WTC11 (cell line): ENCODE measurements at regions not wholly inside any gene's neighbourhood (a gene's known extent, or its start where the extent isn't known, plus 50 kb on each side); places are given as distances from the start of the nearest gene placed in this dataset.

Source experiments
- ATAC-seq: fragments of 200-7000 bp; cut with Tn5 transposase; 2 replicates; pipeline ENCODE4 v1.10.0; 2021; ENCODE audit warnings: mild to moderate bottlenecking, moderate library complexity
- CTCF ChIA-PET: fragments of 300-600 bp; sonication (Branson Sonifier 250); formaldehyde crosslinking; loops from one replicate; lab custom pipeline; 2021; ENCODE audit warnings: antibody characterized with exemption; lab: Charles Lee
- POLR2A ChIA-PET: fragments of 350-600 bp; sonication (Branson Sonifier 250); formaldehyde crosslinking; loops from one replicate; lab custom pipeline; 2021; ENCODE audit warnings: antibody characterized with exemption; lab: Charles Lee
- DNase-seq: peaks from one replicate; pipeline ENCODE4 v3.0.0; 2021; ENCODE audit warnings: low spot score
- H3K27ac Mint-ChIP-seq: 2 replicates; pipeline ENCODE4 v1.8.0; 2021; ENCODE audit warnings: mixed read lengths
- H3K27me3 Mint-ChIP-seq: 2 replicates; pipeline ENCODE4 v1.8.0; 2021; ENCODE audit warnings: low read depth, mild to moderate bottlenecking, moderate library complexity, mixed read lengths
- H3K36me3 Mint-ChIP-seq: 2 replicates; pipeline ENCODE4 v1.8.0; 2021; ENCODE audit warnings: mixed read lengths
- H3K4me1 Mint-ChIP-seq: 2 replicates; pipeline ENCODE4 v1.8.0; 2022; ENCODE audit warnings: mixed read lengths
- H3K4me3 Mint-ChIP-seq: 2 replicates; pipeline ENCODE4 v1.8.0; 2021; ENCODE audit warnings: mild to moderate bottlenecking, moderate library complexity, mixed read lengths
- H3K9me3 Mint-ChIP-seq: 2 replicates; pipeline ENCODE4 v1.8.0; 2021; ENCODE audit warnings: mixed read lengths
- AFF4 ChIP-seq: sonication (generic); formaldehyde crosslinking; IDR thresholded peaks from 2 replicates; pipeline ENCODE4 v1.8.1; 2023; ENCODE audit warnings: mild to moderate bottlenecking, missing genetic modification reagents, borderline replicate concordance
- ATF1 ChIP-seq: sonication (generic); formaldehyde crosslinking; IDR thresholded peaks from 2 replicates; pipeline ENCODE4 v1.8.1; 2023; ENCODE audit warnings: mild to moderate bottlenecking, moderate library complexity, missing genetic modification reagents
- ATF3 ChIP-seq: sonication (generic); formaldehyde crosslinking; conservative IDR thresholded peaks from 2 replicates; pipeline ENCODE4 v1.8.1; 2022; ENCODE audit warnings: mild to moderate bottlenecking, missing genetic modification reagents
- CREM ChIP-seq: sonication (generic); formaldehyde crosslinking; IDR thresholded peaks from 2 replicates; pipeline ENCODE4 v1.8.1; 2022; ENCODE audit warnings: mild to moderate bottlenecking, missing genetic modification reagents, moderate library complexity
- E2F5 ChIP-seq: sonication (generic); formaldehyde crosslinking; IDR thresholded peaks from 2 replicates; pipeline ENCODE4 v1.8.1; 2022; ENCODE audit warnings: mild to moderate bottlenecking, moderate library complexity, missing genetic modification reagents
- ESRRA ChIP-seq: sonication (generic); formaldehyde crosslinking; IDR thresholded peaks from 2 replicates; pipeline ENCODE4 v1.8.1; 2022; ENCODE audit warnings: mild to moderate bottlenecking, missing genetic modification reagents, borderline replicate concordance
- GTF2I ChIP-seq: fragments of 250-450 bp; sonication (Bioruptor Pico); conservative IDR thresholded peaks from 2 replicates; pipeline ENCODE4 v1.4.0; 2021; ENCODE audit warnings: mild to moderate bottlenecking
- JAZF1 ChIP-seq: fragments of 250-450 bp; sonication (Bioruptor Pico); IDR thresholded peaks from 2 replicates; pipeline ENCODE4 v1.9.0; 2021; ENCODE audit warnings: moderate library complexity, mild to moderate bottlenecking, inconsistent platforms
- MXD4 ChIP-seq: fragments of 250-450 bp; sonication (Bioruptor Pico); IDR thresholded peaks from 2 replicates; pipeline ENCODE4 v1.8.0; 2021; ENCODE audit warnings: mild to moderate bottlenecking, moderate library complexity, borderline replicate concordance
- MYBL2 ChIP-seq: sonication (generic); formaldehyde crosslinking; IDR thresholded peaks from 2 replicates; pipeline ENCODE4 v1.8.1; 2023; ENCODE audit warnings: mild to moderate bottlenecking, moderate library complexity, missing genetic modification reagents
- NFATC4 ChIP-seq: fragments of 250-450 bp; sonication (Bioruptor Pico); IDR thresholded peaks from 2 replicates; pipeline ENCODE4 v1.9.0; 2021; ENCODE audit warnings: mild to moderate bottlenecking
- NR3C1 ChIP-seq: sonication (generic); formaldehyde crosslinking; conservative IDR thresholded peaks from 2 replicates; pipeline ENCODE4 v1.8.1; 2023; ENCODE audit warnings: low read depth, mild to moderate bottlenecking, missing genetic modification reagents
- PRRX2 ChIP-seq: fragments of 250-450 bp; sonication (Bioruptor Pico); IDR thresholded peaks from 2 replicates; pipeline ENCODE4 v1.8.0; 2021; ENCODE audit warnings: mild to moderate bottlenecking
- SMAD4 ChIP-seq: sonication (generic); formaldehyde crosslinking; IDR thresholded peaks from 2 replicates; pipeline ENCODE4 v1.8.0; 2022; ENCODE audit warnings: mild to moderate bottlenecking, missing genetic modification reagents
- TEAD4 ChIP-seq: sonication (generic); formaldehyde crosslinking; IDR thresholded peaks from 2 replicates; pipeline ENCODE4 v1.8.0; 2022; ENCODE audit warnings: mild to moderate bottlenecking, missing genetic modification reagents
- ZNF138 ChIP-seq: sonication (generic); formaldehyde crosslinking; conservative IDR thresholded peaks from 2 replicates; pipeline ENCODE4 v1.8.1; 2022; ENCODE audit warnings: mild to moderate bottlenecking, moderate library complexity, missing genetic modification reagents
- ZNF263 ChIP-seq: sonication (generic); formaldehyde crosslinking; IDR thresholded peaks from 2 replicates; pipeline ENCODE4 v1.8.1; 2022; ENCODE audit warnings: low read depth, mild to moderate bottlenecking, moderate library complexity, missing genetic modification reagents
- ZNF423 ChIP-seq: fragments of 250-450 bp; sonication (Bioruptor Pico); IDR thresholded peaks from 2 replicates; pipeline ENCODE4 v2.1.2; 2022; ENCODE audit warnings: mild to moderate bottlenecking, moderate library complexity
- TF ChIP-seq, protein P1 (sequence below): fragments of 250-450 bp; sonication (Bioruptor Pico); IDR thresholded peaks from 2 replicates; pipeline ENCODE4 v1.8.0; 2021; ENCODE audit warnings: mild to moderate bottlenecking
- TF ChIP-seq, protein P2 (sequence below): fragments of 250-450 bp; sonication (Bioruptor Pico); IDR thresholded peaks from 2 replicates; pipeline ENCODE4 v1.9.0; 2021; ENCODE audit warnings: moderate library complexity, mild to moderate bottlenecking, inconsistent platforms, borderline replicate concordance
- TF ChIP-seq, protein P3 (sequence below): sonication (generic); formaldehyde crosslinking; IDR thresholded peaks from 2 replicates; pipeline ENCODE4 v1.8.0; 2022; ENCODE audit warnings: mild to moderate bottlenecking, missing genetic modification reagents

DNA sequence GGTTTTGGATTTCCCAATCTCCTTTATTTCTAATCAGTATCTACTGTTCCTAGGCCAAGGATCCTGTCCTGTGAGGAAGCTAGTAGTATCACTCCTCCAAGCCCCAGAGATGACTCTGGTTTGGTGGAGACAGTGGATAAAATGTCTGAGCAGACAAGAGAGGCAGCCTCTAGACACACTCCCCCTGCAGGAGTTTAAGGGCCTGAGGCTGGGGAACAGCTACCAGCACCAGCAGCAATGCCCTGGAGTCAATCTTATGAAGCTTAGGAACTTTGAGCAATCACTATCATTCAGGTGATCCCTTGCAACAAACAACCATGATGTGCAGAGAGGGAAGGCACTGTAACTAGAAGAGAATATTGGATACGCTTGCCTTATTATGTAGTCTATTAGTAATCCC, 384.7 kb upstream of the ID4 start:
- CTCF ChIA-PET, result interaction anchor here (0.6 to 4.6 kb wide), 14 partner anchors 11 to 873 kb away, joined by 3 to 31 read pairs (median 4); no protein-coding TSS in a partner anchor
- Mint-ChIP-seq H3K36me3 (no peaks in the 10 kb centered on the region), H3K4me3 (no peak overlapping the region), H3K9me3 (peaks cover under 1% of the 10 kb centered on the region; the same call in 1 of the 2 replicates), H3K27me3 (no peaks in the 10 kb centered on the region), H3K27ac (no peak overlapping the region), H3K4me1 (no peaks in the 10 kb centered on the region)
- POLR2A ChIA-PET, result interaction anchor here (0.6 kb wide), 1 partner anchor 384 kb away, joined by 4 read pairs; no protein-coding TSS in a partner anchor
- TF ChIP-seq MXD4 (CRISPR knock-in tag) (no peak), GTF2I (CRISPR knock-in tag) (no peak), JAZF1 (no peak), AFF4 (no peak), CREM (CRISPR knock-in tag) (no peak), ATF3 (CRISPR knock-in tag) (no peak), NR3C1 (CRISPR knock-in tag) (no peak)
- TF ChIP-seq, protein P1, sequence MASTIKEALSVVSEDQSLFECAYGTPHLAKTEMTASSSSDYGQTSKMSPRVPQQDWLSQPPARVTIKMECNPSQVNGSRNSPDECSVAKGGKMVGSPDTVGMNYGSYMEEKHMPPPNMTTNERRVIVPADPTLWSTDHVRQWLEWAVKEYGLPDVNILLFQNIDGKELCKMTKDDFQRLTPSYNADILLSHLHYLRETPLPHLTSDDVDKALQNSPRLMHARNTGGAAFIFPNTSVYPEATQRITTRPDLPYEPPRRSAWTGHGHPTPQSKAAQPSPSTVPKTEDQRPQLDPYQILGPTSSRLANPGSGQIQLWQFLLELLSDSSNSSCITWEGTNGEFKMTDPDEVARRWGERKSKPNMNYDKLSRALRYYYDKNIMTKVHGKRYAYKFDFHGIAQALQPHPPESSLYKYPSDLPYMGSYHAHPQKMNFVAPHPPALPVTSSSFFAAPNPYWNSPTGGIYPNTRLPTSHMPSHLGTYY (CRISPR knock-in tag), result no peak
- DNase-seq (peak; percentile 21), ATAC-seq (peak; percentile 96)

DNA sequence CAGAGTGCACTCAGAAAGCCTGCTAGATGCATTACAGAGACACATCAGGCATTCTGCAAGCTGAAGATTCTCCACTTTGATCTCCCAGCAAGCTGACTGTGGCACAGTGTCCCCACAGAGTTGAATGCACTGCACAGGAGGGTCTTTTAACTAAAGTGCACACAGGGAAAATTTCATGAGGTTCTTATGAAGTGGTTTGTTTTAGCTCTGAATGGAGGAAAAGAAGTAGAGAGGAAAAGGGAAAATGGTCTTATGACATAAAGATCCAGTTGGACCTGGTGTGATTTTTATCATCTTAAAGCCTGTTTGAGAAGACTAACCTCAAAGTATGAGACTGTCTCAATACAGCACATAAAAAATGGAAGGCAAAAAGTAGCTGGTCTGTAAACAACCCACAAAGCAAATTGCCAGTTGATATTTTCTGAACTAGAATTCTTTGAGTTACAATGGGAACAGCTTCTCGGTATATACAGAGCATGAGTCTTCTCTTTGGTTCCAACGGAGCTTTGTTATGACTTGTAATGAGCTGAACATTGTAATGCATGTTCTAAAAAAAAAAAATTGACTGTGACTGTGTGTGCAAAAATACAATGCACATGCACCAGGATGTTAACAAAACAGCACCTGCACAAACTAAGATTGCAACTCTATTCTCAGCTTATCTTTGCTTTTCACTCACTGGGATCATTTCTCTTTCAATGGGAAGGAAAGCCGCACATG, 383.0 kb upstream of the ID4 start:
- DNase-seq (no peak), ATAC-seq (no peak)
- no peak for TF ChIP-seq SMAD4 (CRISPR knock-in tag)
- no peak for TF ChIP-seq ZNF138
- TF ChIP-seq, protein P2, sequence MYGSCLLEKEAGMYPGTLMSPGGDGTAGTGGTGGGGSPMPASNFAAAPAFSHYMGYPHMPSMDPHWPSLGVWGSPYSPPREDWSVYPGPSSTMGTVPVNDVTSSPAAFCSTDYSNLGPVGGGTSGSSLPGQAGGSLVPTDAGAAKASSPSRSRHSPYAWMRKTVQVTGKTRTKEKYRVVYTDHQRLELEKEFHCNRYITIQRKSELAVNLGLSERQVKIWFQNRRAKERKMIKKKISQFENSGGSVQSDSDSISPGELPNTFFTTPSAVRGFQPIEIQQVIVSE (CRISPR knock-in tag), result no peak
- no peaks in the 10 kb centered on the region for H3K36me3 Mint-ChIP-seq
- H3K9me3 Mint-ChIP-seq, result no peaks in the 10 kb centered on the region
- POLR2A ChIA-PET, result interaction anchor here (0.6 kb wide), 1 partner anchor 77 kb away, joined by 3 read pairs; no protein-coding TSS in a partner anchor
- no peak overlapping the region for H3K27ac Mint-ChIP-seq
- H3K4me1 Mint-ChIP-seq, result no peaks in the 10 kb centered on the region
- CTCF ChIA-PET, result interaction anchor here (0.9 to 4.6 kb wide), 4 partner anchors 159 to 429 kb away, joined by 3 to 31 read pairs (median 6); no protein-coding TSS in a partner anchor
- H3K4me3 Mint-ChIP-seq, result no peak overlapping the region
- H3K27me3 Mint-ChIP-seq, result no peaks in the 10 kb centered on the region

DNA sequence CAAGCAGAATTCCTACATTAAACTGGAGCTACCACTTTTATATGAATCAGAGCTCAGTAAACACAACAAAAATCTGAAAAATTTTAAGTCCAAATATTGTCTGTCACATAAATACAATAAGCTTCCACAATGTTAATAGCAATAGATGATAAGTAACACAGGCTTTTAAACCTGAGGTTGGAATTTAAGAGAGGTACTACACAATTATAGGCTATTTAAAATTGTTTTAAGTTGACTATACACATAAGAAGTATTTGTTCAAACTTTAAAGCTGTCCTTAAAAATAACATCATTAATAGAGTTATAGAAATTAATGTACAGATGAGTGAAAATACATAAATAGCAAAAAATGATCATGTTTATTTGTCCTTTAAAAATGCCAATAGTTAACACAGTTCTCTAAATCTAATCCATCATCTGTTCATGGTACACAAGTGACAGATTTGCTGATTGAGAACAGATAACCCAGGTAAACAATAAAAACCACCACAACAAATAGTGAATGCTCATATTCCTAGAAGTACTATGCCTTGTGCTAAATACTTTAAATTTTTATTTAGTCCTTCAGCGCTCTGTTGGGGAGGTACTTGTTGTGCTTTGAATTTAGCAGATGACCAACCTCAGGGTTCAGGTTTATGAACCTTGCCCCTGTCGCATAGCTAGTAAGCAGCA, 382.3 kb upstream of the ID4 start:
- no peaks in the 10 kb centered on the region for H3K27me3 Mint-ChIP-seq
- CTCF ChIA-PET, result interaction anchor here (0.9 to 4.6 kb wide), 3 partner anchors 159 to 430 kb away, joined by 3 to 31 read pairs (median 5); no protein-coding TSS in a partner anchor
- DNase-seq (no peak), ATAC-seq (no peak)
- no peaks in the 10 kb centered on the region for H3K36me3 Mint-ChIP-seq
- H3K27ac Mint-ChIP-seq, result no peak overlapping the region
- H3K4me3 Mint-ChIP-seq, result no peak overlapping the region
- H3K9me3 Mint-ChIP-seq, result no peaks in the 10 kb centered on the region
- H3K4me1 Mint-ChIP-seq, result no peaks in the 10 kb centered on the region
- POLR2A ChIA-PET, result no interaction called here
- TF ChIP-seq ZNF423 (CRISPR knock-in tag) (no peak), NFATC4 (CRISPR knock-in tag) (no peak), ATF1 (CRISPR knock-in tag) (no peak), MYBL2 (no peak), E2F5 (CRISPR knock-in tag) (no peak), TEAD4 (CRISPR knock-in tag) (no peak), PRRX2 (CRISPR knock-in tag) (no peak), ESRRA (no peak), ZNF263 (CRISPR knock-in tag) (no peak)
- TF ChIP-seq, protein P3, sequence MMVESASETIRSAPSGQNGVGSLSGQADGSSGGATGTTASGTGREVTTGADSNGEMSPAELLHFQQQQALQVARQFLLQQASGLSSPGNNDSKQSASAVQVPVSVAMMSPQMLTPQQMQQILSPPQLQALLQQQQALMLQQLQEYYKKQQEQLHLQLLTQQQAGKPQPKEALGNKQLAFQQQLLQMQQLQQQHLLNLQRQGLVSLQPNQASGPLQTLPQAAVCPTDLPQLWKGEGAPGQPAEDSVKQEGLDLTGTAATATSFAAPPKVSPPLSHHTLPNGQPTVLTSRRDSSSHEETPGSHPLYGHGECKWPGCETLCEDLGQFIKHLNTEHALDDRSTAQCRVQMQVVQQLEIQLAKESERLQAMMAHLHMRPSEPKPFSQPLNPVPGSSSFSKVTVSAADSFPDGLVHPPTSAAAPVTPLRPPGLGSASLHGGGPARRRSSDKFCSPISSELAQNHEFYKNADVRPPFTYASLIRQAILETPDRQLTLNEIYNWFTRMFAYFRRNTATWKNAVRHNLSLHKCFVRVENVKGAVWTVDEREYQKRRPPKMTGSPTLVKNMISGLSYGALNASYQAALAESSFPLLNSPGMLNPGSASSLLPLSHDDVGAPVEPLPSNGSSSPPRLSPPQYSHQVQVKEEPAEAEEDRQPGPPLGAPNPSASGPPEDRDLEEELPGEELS (CRISPR knock-in tag), result no peak
